NT2/D1 (cell line): ENCODE measurements at regions not wholly inside any gene's neighbourhood (a gene's known extent, or its start where the extent isn't known, plus 50 kb on each side); places are given as distances from the start of the nearest gene placed in this dataset.

Experiments used
- SUZ12 ChIP-seq: IDR thresholded peaks from 2 replicates; pipeline ENCODE4 v1.6.1; 2011; ENCODE audit not compliant: insufficient read length, insufficient read depth; ENCODE audit errors: extremely low read depth
- YY1 ChIP-seq: IDR thresholded peaks from 2 replicates; pipeline ENCODE4 v1.6.1; 2011; ENCODE audit not compliant: insufficient read length, insufficient read depth
- ZNF274 ChIP-seq: IDR thresholded peaks from 2 replicates; pipeline ENCODE4 v1.6.1; 2011; ENCODE audit warnings: mild to moderate bottlenecking, low read depth, low read length

DNA sequence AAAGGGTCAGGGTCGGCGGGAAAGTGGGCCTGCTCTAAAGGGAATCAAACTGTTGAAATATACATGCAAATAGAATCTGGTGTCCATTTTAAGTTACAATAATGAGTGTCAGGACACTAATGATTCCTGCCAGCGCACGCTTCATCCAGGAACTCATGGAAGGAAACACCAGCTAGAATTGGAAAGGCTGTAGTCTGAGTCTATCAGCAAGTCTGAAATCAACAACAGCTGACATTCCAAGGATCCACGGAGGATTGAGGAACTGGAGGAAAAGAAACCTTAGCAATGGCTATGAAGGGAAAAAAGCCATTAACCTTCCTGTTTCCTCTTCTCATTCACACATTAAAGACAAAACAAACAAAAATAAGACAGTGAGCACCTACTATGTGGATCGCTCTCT lies 1063.1 kb downstream of the NTRK3 start:
- TF ChIP-seq SUZ12: no peak
- TF ChIP-seq YY1: no peak
- no peak for TF ChIP-seq ZNF274
